Cardiac fibroblast (primary cell): ENCODE measurements at regions not wholly inside any gene's neighbourhood (a gene's known extent, or its start where the extent isn't known, plus 50 kb on each side); places are given as distances from the start of the nearest gene placed in this dataset.

Experiments used
- DNase-seq, 2 donors: peaks; one replicate each; pipeline versions ENCODE4 v3.0.0 to v3.0.0-alpha.2; 2010; ENCODE audit warnings: low read depth in 2 of 2
- H3K4me3 ChIP-seq, 2 donors: replicated peaks in 1 of 2; 1 replicate in 1 of 2; 2 replicates in 1 of 2; pipeline ENCODE4 v1.5.1; 2011; ENCODE audit warnings: low read depth in 2 of 2, low read length in 2 of 2, mild to moderate bottlenecking in 2 of 2, moderate library complexity in 1 of 2
- TF ChIP-seq, protein P1 (sequence below): IDR thresholded peaks from one replicate; pipeline ENCODE4 v1.5.1; 2011; ENCODE audit warnings: low read depth, mild to moderate bottlenecking, low read length, inconsistent platforms

- H3K4me3 ChIP-seq: no peak overlapping the region
- no peak for DNase-seq
- TF ChIP-seq, protein P1, sequence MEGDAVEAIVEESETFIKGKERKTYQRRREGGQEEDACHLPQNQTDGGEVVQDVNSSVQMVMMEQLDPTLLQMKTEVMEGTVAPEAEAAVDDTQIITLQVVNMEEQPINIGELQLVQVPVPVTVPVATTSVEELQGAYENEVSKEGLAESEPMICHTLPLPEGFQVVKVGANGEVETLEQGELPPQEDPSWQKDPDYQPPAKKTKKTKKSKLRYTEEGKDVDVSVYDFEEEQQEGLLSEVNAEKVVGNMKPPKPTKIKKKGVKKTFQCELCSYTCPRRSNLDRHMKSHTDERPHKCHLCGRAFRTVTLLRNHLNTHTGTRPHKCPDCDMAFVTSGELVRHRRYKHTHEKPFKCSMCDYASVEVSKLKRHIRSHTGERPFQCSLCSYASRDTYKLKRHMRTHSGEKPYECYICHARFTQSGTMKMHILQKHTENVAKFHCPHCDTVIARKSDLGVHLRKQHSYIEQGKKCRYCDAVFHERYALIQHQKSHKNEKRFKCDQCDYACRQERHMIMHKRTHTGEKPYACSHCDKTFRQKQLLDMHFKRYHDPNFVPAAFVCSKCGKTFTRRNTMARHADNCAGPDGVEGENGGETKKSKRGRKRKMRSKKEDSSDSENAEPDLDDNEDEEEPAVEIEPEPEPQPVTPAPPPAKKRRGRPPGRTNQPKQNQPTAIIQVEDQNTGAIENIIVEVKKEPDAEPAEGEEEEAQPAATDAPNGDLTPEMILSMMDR: no peak
Observed at GRCh38 chr5:102018279-102018678, 277.8 kb downstream of the SLCO4C1 start.

- no peak overlapping the region for H3K4me3 ChIP-seq
- TF ChIP-seq, protein P1: no peak
Observed at GRCh38 chr5:102014371-102014770, 281.7 kb downstream of the SLCO4C1 start.

DNA sequence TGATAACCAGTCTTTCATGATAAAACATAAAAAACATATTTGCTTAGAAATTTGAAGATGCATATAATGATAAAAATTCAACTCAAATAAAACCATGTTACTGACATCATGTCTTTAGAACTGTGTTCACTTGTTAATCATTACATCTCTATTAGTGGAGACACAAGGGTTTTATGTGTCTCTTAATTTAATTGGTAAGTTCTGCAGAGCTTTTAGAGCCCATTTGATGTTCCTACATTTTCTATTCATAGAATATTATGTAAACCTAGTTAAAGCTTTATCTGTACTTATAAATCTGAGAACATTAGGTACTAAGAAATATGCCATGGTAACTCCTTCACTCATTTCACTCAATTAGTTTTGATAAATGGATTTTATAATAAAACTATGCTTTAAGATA lies 285.4 kb downstream of the SLCO4C1 start:
- DNase-seq: no peak
- TF ChIP-seq, protein P1: no peak
- no peak overlapping the region for H3K4me3 ChIP-seq

More at GRCh38 chr5:102014371-102014770, 281.7 kb downstream of the SLCO4C1 start:
- DNase-seq: no peak

GRCh38 chr5:101997235-101997634 lies 298.8 kb downstream of the SLCO4C1 start:
- TF ChIP-seq, protein P1: no peak
- H3K4me3 ChIP-seq: no peak overlapping the region
- DNase-seq: no peak

DNA sequence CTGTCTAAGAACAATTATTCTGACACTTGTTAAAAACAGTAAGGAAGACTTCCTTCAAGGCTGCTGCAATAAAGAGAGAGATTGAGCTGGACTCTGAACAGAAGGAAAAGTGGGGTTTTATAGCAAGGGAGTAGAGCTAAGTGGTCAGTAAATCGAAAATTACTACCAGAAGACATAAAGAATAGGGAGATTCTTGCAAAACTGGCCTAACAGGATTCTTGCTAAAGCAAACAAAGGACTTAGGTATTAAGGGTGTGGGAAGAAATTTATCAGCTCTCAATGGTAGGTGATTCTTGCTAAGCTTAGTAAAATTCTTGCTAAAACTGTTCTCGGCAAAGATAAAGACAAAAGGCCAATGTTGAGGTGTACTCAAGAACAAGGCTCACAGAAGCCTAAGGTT lies 300.5 kb downstream of the SLCO4C1 start:
- DNase-seq: no peak
- TF ChIP-seq, protein P1: no peak
- no peak overlapping the region for H3K4me3 ChIP-seq

DNA sequence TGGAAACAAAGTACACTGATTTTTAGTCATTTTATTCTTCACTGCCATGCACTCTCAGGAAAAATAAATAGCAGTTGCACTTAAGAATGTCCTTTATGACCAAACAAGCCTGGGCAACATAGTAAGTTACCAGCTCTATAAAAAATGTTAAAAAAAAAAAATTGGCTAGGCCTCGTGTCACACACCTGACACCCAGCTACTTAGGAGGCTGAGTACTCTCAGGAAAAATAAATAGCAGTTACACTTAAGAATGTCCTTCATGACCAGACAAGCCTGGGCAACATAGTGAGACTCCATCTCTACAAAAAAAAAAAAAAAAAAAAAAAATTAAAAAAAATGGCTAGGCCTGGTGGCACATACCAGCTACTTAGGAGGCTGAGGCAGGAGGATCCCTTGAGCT lies 304.6 kb downstream of the SLCO4C1 start:
- TF ChIP-seq, protein P1: no peak
- DNase-seq: no peak
- H3K4me3 ChIP-seq: no peak overlapping the region

DNA sequence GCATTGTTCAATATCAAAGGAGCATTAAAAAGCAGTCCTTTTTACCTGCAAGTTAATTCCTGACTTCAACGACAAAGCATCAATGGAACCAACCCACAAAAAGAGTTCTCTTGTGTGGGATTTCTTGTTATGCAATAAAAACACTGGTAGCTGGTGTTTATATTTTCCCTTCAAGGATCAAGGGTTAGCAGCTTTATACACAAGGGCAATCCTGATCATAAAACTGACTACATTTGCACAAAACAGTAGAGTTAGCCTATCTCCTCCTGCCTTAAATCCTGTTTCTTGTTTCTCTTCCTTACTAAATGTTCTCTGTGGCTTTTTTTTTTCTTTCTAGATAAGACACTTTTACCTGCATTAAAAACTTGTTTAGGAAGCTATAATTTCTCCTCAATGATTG lies 306.4 kb downstream of the SLCO4C1 start:
- no peak overlapping the region for H3K4me3 ChIP-seq
- DNase-seq: no peak
- TF ChIP-seq, protein P1: no peak
